ENCODE measurements at regions not wholly inside any gene's neighbourhood (a gene's known extent, or its start where the extent isn't known, plus 50 kb on each side); places are given as distances from the start of the nearest gene placed in this dataset.

DNA sequence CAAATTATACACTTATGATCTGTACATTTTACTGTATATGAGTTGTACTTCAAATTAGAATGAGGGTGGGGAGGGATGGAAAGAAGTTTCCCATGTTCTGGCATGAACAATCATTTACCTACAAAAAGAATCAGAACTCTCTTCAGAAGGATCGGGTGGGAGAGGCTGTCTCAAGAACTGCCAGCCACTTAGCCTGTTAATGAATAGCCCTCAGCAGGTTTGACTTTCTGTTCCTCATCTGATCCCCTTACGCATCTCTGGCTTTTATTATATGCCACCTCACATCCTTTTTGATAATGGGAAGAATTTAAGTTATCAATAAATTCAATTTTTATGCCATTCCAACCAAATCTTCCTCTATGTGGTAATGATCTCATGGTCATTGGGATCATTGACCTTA, 168.3 kb upstream of the TGFBR2 start:
- TF ChIP-seq, protein P1, sequence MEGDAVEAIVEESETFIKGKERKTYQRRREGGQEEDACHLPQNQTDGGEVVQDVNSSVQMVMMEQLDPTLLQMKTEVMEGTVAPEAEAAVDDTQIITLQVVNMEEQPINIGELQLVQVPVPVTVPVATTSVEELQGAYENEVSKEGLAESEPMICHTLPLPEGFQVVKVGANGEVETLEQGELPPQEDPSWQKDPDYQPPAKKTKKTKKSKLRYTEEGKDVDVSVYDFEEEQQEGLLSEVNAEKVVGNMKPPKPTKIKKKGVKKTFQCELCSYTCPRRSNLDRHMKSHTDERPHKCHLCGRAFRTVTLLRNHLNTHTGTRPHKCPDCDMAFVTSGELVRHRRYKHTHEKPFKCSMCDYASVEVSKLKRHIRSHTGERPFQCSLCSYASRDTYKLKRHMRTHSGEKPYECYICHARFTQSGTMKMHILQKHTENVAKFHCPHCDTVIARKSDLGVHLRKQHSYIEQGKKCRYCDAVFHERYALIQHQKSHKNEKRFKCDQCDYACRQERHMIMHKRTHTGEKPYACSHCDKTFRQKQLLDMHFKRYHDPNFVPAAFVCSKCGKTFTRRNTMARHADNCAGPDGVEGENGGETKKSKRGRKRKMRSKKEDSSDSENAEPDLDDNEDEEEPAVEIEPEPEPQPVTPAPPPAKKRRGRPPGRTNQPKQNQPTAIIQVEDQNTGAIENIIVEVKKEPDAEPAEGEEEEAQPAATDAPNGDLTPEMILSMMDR (IDR thresholded peaks at IDR 0.05): no peak
- no peak for TF ChIP-seq POLR2A (IDR thresholded peaks at IDR 0.05)
